ENCODE measurements at regions not wholly inside any gene's neighbourhood (a gene's known extent, or its start where the extent isn't known, plus 50 kb on each side); places are given as distances from the start of the nearest gene placed in this dataset.

GRCh38 chr6:149181304-149181703 lies 136.2 kb upstream of the TAB2 start:
- intact Hi-C loops (cut with DNase I, micrococcal nuclease), result no loop called here
- DNase-seq, result no peak

GRCh38 chr6:149182262-149182661 lies 135.2 kb upstream of the TAB2 start:
- ChIA-PET CTCF (interaction anchor here (0.8 kb wide), 1 partner anchor 13 kb away, joined by 4 read pairs; no protein-coding TSS in a partner anchor), POLR2A (interaction anchor here (0.6 kb wide), 1 partner anchor 151 kb away, joined by 3 read pairs; no protein-coding TSS in a partner anchor)
- peaks cover 11% of the 10 kb centered on the region for H3K9me3 Mint-ChIP-seq (ENCODE audit: low read depth)
- H3K4me1 Mint-ChIP-seq, result no peaks in the 10 kb centered on the region
- ATAC-seq (no peak), DNase-seq (no peak)
- no peak overlapping the region for H3K27ac Mint-ChIP-seq
- intact Hi-C loops (cut with DNase I, micrococcal nuclease), result no loop called here
- H3K27me3 Mint-ChIP-seq, result no peaks in the 10 kb centered on the region
- H3K36me3 Mint-ChIP-seq (ENCODE audit: low read depth), result no peaks in the 10 kb centered on the region
- H3K4me3 Mint-ChIP-seq, result no peak overlapping the region

More at GRCh38 chr6:149181304-149181703, 136.2 kb upstream of the TAB2 start:
- Mint-ChIP-seq H3K4me3 (no peak overlapping the region), H3K9me3 (ENCODE audit: low read depth) (peaks cover 13% of the 10 kb centered on the region), H3K27me3 (no peaks in the 10 kb centered on the region), H3K36me3 (ENCODE audit: low read depth) (no peaks in the 10 kb centered on the region), H3K27ac (no peak overlapping the region), H3K4me1 (no peaks in the 10 kb centered on the region)
- POLR2A ChIA-PET, result interaction anchor here (0.6 kb wide), 1 partner anchor 151 kb away, joined by 3 read pairs; no protein-coding TSS in a partner anchor
- CTCF ChIA-PET, result interaction anchor here (0.8 to 1.7 kb wide), 3 partner anchors 9 to 15 kb away, joined by 4 to 6 read pairs (median 5); no protein-coding TSS in a partner anchor
- ATAC-seq, result no peak

GRCh38 chr6:149184523-149184922 lies 133.0 kb upstream of the TAB2 start:
- H3K4me1 Mint-ChIP-seq, result no peaks in the 10 kb centered on the region
- POLR2A ChIA-PET, result no interaction called here
- ATAC-seq (no peak), DNase-seq (no peak)
- no peaks in the 10 kb centered on the region for H3K27me3 Mint-ChIP-seq
- intact Hi-C loops (cut with DNase I, micrococcal nuclease), result no loop called here
- H3K4me3 Mint-ChIP-seq, result no peak overlapping the region
- H3K9me3 Mint-ChIP-seq (ENCODE audit: low read depth), result peaks cover 20% of the 10 kb centered on the region
- CTCF ChIA-PET, result interaction anchor here (0.6 kb wide), 1 partner anchor 19 kb away, joined by 3 read pairs; no protein-coding TSS in a partner anchor
- H3K27ac Mint-ChIP-seq, result no peak overlapping the region
- no peaks in the 10 kb centered on the region for H3K36me3 Mint-ChIP-seq (ENCODE audit: low read depth)

DNA sequence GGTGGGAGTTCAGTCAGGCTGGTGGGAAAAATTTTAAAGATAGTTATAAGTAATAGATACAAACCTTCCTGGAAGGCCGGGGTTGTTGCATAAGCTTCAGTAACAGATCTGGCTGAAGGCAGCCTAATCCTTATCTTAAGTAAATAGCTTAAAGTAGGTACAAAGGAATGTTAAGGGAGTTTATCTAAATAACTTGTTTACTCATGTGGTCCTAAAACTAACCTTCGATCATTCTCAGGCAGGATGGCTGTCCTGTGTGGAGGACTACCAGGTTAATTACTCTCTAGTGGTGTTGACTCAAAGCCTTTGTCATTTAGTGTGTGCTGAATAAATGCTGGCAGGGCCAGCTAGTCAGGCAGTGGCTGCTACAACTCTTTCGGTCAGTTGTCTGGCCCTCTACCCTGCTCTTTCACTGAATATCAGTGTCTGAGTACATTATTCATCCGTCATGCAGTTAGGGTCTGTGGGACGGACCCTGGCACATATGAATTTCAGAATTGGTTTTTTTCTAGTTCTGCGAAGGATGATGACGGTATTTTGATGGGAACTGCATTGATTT lies 131.6 kb upstream of the TAB2 start:
- CTCF ChIA-PET, result no interaction called here
- intact Hi-C loops (cut with DNase I, micrococcal nuclease), result no loop called here
- H3K36me3 Mint-ChIP-seq (ENCODE audit: low read depth), result no peaks in the 10 kb centered on the region
- H3K27me3 Mint-ChIP-seq, result no peaks in the 10 kb centered on the region
- no peak for ATAC-seq
- POLR2A ChIA-PET, result no interaction called here
- peaks cover 11% of the 10 kb centered on the region for H3K4me1 Mint-ChIP-seq
- DNase-seq, result no peak
- H3K4me3 Mint-ChIP-seq, result no peak overlapping the region
- no peak overlapping the region for H3K27ac Mint-ChIP-seq
- peaks cover 20% of the 10 kb centered on the region for H3K9me3 Mint-ChIP-seq (ENCODE audit: low read depth)

DNA sequence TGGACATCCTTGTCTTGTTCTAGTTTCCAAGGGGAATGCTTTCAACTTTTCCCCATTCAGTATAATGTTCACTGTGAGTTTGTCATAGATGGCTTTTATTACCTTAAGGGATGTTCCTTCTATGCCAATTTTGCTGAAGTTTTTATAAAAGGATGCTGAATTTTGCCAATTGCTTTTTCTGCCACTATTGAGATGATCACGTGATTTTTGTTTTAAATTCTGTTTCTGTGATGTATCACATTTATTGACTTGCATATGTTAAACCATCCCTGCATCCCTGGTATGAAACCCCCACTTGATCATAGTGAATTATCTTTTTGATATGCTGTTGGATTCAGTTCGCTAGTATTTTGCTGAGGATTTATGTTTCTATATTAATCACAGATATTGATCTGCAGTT lies 130.6 kb upstream of the TAB2 start:
- ATAC-seq (no peak), DNase-seq (no peak)
- POLR2A ChIA-PET, result no interaction called here
- peaks cover 11% of the 10 kb centered on the region for H3K4me1 Mint-ChIP-seq
- H3K27me3 Mint-ChIP-seq, result no peaks in the 10 kb centered on the region
- peaks cover 20% of the 10 kb centered on the region for H3K9me3 Mint-ChIP-seq (ENCODE audit: low read depth)
- H3K27ac Mint-ChIP-seq, result no peak overlapping the region
- H3K4me3 Mint-ChIP-seq, result no peak overlapping the region
- CTCF ChIA-PET, result interaction anchor here (0.7 kb wide), 1 partner anchor 12 kb away, joined by 3 read pairs; no protein-coding TSS in a partner anchor
- intact Hi-C loops (cut with DNase I, micrococcal nuclease), result no loop called here
- H3K36me3 Mint-ChIP-seq (ENCODE audit: low read depth), result no peaks in the 10 kb centered on the region

- Mint-ChIP-seq H3K9me3 (ENCODE audit: low read depth) (peaks cover 12% of the 10 kb centered on the region), H3K27me3 (no peaks in the 10 kb centered on the region), H3K36me3 (ENCODE audit: low read depth) (no peaks in the 10 kb centered on the region), H3K27ac (peak overlapping the region; percentile 1), H3K4me1 (peaks cover 18% of the 10 kb centered on the region), H3K4me3 (no peak overlapping the region)
- peak; percentile 94 for ATAC-seq
- ChIA-PET CTCF (interaction anchor here (0.6 to 2.2 kb wide), 14 partner anchors 9 to 258 kb away, joined by 3 to 11 read pairs (median 4); no protein-coding TSS in a partner anchor), POLR2A (no interaction called here)
- intact Hi-C loops (cut with DNase I, micrococcal nuclease), result loop anchor here (1.0 to 2.0 kb wide), 3 partner anchors 107 to 242 kb away; no protein-coding TSS in a partner anchor
- DNase-seq, result peak; percentile 84
Measured at GRCh38 chr6:149190224-149190831, 127.2 kb upstream of the TAB2 start.

DNA sequence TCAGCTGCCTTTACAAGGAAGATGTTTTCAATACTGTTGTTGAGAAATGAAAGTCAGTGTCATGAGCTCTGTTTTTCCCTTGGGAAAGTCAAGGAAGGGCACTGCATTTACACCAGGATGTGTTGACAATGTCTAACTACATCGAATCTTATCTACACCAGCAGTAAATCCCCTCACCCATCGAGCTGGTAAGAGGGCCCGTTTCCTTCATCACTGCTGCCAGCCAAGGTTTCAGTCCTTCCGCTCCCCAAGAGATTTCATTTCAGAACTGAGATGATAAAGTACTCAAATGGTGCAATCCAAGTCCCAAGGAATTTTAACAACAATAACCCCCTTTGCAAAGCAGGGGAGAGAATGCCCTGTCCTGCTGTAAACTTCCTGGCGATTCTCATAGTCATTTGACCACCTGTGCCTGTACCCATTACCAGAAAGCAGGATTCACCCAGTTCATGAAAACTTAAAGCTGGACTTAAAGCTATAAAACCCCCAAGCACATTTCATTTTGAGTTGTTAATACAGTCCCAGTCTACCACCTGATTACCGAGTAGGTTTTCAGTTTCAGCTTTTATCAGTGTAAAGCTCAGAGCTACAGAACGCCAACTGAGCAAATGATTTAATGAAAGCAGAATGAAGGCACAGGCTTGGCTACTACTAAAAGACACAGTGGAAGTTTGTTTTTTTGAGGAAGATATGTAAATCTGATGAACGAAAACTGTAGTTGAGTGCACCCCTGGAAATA lies 122.5 kb upstream of the TAB2 start:
- peaks cover 13% of the 10 kb centered on the region for H3K4me1 Mint-ChIP-seq
- intact Hi-C loops (cut with DNase I, micrococcal nuclease), result no loop called here
- H3K4me3 Mint-ChIP-seq, result no peak overlapping the region
- peaks cover 17% of the 10 kb centered on the region for H3K9me3 Mint-ChIP-seq (ENCODE audit: low read depth)
- no peak for DNase-seq
- no peaks in the 10 kb centered on the region for H3K27me3 Mint-ChIP-seq
- POLR2A ChIA-PET, result no interaction called here
- CTCF ChIA-PET, result interaction anchor here (0.6 to 1.8 kb wide), 13 partner anchors 9 to 254 kb away, joined by 3 to 8 read pairs (median 3); no protein-coding TSS in a partner anchor
- ATAC-seq, result no peak
- peaks cover 6% of the 10 kb centered on the region for H3K36me3 Mint-ChIP-seq (ENCODE audit: low read depth)
- no peak overlapping the region for H3K27ac Mint-ChIP-seq

DNA sequence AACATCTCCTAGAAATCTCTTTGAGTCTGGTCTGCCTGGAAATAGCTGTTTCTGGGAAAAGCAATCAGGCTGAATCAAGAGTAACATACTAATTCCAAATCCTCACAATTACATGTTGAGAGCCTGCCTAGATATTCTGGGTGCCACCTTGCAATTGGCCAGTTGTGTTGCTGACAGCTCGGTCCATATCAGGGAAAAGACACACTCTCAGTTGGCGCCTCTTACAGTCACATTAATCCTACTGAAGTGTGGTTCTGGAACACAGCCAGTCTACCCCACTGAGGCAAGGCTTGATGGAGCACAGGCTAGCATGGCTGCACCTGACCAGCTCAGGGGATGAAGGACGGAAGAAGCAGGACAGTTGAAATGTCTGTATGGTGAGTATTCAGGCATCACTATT lies 121.4 kb upstream of the TAB2 start:
- Mint-ChIP-seq H3K4me1 (peaks cover 7% of the 10 kb centered on the region), H3K36me3 (ENCODE audit: low read depth) (peaks cover 6% of the 10 kb centered on the region), H3K27ac (no peak overlapping the region), H3K27me3 (no peaks in the 10 kb centered on the region), H3K4me3 (no peak overlapping the region), H3K9me3 (ENCODE audit: low read depth) (peaks cover 20% of the 10 kb centered on the region)
- CTCF ChIA-PET, result interaction anchor here (0.5 to 1.8 kb wide), 10 partner anchors 8 to 250 kb away, joined by 3 to 8 read pairs (median 3); no protein-coding TSS in a partner anchor
- DNase-seq, result no peak
- POLR2A ChIA-PET, result no interaction called here
- no peak for ATAC-seq
- intact Hi-C loops (cut with DNase I, micrococcal nuclease), result no loop called here

DNA sequence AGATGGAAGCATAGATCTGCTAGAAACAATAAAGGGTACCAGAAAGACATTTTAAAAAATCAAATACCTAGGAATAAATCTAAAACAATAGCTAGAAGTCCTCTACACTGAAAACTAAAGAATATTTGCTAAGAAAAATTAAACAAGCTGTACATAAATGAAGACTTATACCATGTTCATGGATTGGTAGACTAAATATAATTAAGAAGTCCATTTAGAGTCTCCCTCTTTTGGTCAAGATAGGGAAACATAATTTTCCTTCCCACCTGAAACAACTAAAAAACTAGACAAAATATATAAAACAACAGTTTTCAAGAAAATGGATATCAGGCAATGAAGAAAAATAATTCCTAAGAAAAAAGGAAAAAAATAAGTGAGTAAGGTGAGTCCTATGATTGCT lies 120.0 kb upstream of the TAB2 start:
- Mint-ChIP-seq H3K36me3 (ENCODE audit: low read depth) (peaks cover 6% of the 10 kb centered on the region), H3K4me3 (no peak overlapping the region), H3K4me1 (peaks cover 7% of the 10 kb centered on the region), H3K9me3 (ENCODE audit: low read depth) (peaks cover 20% of the 10 kb centered on the region), H3K27ac (no peak overlapping the region), H3K27me3 (no peaks in the 10 kb centered on the region)
- intact Hi-C loops (cut with DNase I, micrococcal nuclease), result no loop called here
- DNase-seq (no peak), ATAC-seq (no peak)
- POLR2A ChIA-PET, result no interaction called here
- CTCF ChIA-PET, result interaction anchor here (0.8 kb wide), 2 partner anchors 20 to 264 kb away, joined by 3 read pairs; no protein-coding TSS in a partner anchor

GRCh38 chr6:149198265-149198664 lies 119.2 kb upstream of the TAB2 start:
- Mint-ChIP-seq H3K4me3 (no peak overlapping the region), H3K9me3 (ENCODE audit: low read depth) (peaks cover 20% of the 10 kb centered on the region), H3K27me3 (no peaks in the 10 kb centered on the region), H3K36me3 (ENCODE audit: low read depth) (peaks cover 6% of the 10 kb centered on the region), H3K4me1 (peaks cover 7% of the 10 kb centered on the region), H3K27ac (no peak overlapping the region)
- DNase-seq (no peak), ATAC-seq (no peak)
- ChIA-PET POLR2A (no interaction called here), CTCF (interaction anchor here (3.5 kb wide), 1 partner anchor 8 kb away, joined by 11 read pairs; no protein-coding TSS in a partner anchor)
- intact Hi-C loops (cut with DNase I, micrococcal nuclease), result no loop called here

DNA sequence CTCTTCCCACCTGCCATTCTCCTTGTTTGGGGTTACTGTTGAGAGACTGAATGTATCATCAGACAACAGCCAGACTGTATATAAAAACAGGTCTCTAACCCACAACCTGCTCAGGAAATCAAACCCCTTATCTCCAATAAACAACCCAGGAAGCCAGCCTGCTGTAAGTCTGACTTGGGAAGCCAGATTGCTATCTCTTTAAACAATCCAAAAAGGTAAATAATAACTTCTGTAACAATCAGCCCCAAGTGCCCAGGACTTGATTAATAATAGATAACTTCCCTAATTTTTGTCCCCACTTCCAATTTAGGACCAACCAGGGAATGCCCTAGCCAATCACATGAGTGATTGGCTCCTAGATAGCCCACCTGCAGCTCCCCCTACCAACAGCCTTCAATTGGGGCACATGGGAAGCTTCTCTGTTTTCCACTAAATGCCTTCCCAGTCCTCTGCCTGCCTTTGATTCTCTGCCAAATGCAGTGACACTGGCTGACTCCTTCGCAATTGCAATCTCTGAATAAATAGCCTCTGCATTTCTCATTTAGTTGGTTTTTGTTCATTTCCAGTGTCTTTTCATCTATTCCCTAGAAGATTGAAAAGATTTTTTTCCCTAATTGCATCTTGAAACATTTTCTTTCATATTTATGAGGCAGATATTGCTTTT lies 117.1 kb upstream of the TAB2 start:
- POLR2A ChIA-PET, result no interaction called here
- no peak for DNase-seq

More for the DNA sequence above, 117.1 kb upstream of the TAB2 start:
- Mint-ChIP-seq H3K27me3 (no peaks in the 10 kb centered on the region), H3K27ac (no peak overlapping the region), H3K9me3 (ENCODE audit: low read depth) (peaks cover 20% of the 10 kb centered on the region), H3K4me1 (peaks cover 2% of the 10 kb centered on the region), H3K4me3 (no peak overlapping the region), H3K36me3 (ENCODE audit: low read depth) (peaks cover 6% of the 10 kb centered on the region)
- no peak for ATAC-seq
- CTCF ChIA-PET, result interaction anchor here (1.0 to 3.5 kb wide), 2 partner anchors 10 to 38 kb away, joined by 3 to 11 read pairs; no protein-coding TSS in a partner anchor
- intact Hi-C loops (cut with DNase I, micrococcal nuclease), result no loop called here

Data from activated CD4-positive, alpha-beta T cell treated with anti-CD3 and anti-CD28 coated beads for 36 hours (primary cell).